ENCODE measurements at regions not wholly inside any gene's neighbourhood (a gene's known extent, or its start where the extent isn't known, plus 50 kb on each side); places are given as distances from the start of the nearest gene placed in this dataset.

DNA sequence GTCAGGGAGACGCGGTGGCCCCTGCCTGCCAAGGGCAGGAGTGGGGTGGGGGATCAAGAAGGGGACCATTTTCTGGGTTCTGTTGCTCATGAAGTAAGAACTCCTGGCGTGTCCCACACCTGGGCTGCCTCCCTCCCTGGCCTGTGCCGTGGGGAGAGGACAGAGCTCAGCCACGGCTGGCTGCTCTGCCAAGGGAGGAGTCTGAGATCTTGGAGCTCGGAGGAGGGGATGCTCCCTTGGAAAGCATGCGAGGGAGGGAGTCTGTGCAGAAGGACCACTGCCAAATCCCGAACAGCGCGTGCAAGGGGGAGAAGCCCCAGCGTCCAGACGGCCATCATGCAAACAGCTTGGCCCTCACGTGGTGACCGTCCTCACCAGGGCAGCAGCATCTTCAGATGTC, 64.2 kb upstream of the ZNF469 start:
- Histone ChIP-seq H3K4me3 (ENCODE audit: low read depth, low read length, poor library complexity, severe bottlenecking) (no peak overlapping the region), H3K9me2 (ENCODE audit: low read depth, low read length) (no peaks in the 10 kb centered on the region), H3K9ac (ENCODE audit: low read length) (no peak overlapping the region), H3F3A (ENCODE audit: insufficient read depth, low read length) (no peaks in the 10 kb centered on the region), H4K20me1 (ENCODE audit: insufficient read depth, low read length) (no peaks in the 10 kb centered on the region), H2AFZ (ENCODE audit: low read length) (no peak overlapping the region), H3K79me2 (ENCODE audit: insufficient read depth, low read length) (no peaks in the 10 kb centered on the region), H3K27me3 (ENCODE audit: insufficient read depth, low read length) (peaks cover 5% of the 10 kb centered on the region; the same call in 1 of the 2 replicates), H3K36me3 (ENCODE audit: insufficient read depth, low read length) (no peaks in the 10 kb centered on the region; the same call in 1 of the 2 replicates), H3K4me1 (ENCODE audit: insufficient read depth, low read length, severe bottlenecking) (no peaks in the 10 kb centered on the region), H3K9me3 (ENCODE audit: low read length) (peaks cover 3% of the 10 kb centered on the region; the same call in 1 of the 2 replicates), H3K4me2 (ENCODE audit: low read length) (no peak overlapping the region), H3K27ac (ENCODE audit: low read depth, low read length, poor library complexity, severe bottlenecking) (no peak overlapping the region)
- TF ChIP-seq CTCF (IDR thresholded peaks at IDR 0.05; ENCODE audit: low read length) (no peak), EZH2 (IDR thresholded peaks at IDR 0.05; ENCODE audit: borderline replicate concordance, low read length) (no peak)

- peaks cover 3% of the 10 kb centered on the region; the same call in 1 of the 2 replicates for H3K9me3 ChIP-seq (ENCODE audit: low read length)
- no peak overlapping the region for H3K9ac ChIP-seq (ENCODE audit: low read length)
- H3K9me2 ChIP-seq (ENCODE audit: low read depth, low read length) = no peaks in the 10 kb centered on the region
- no peaks in the 10 kb centered on the region; the same call in 1 of the 2 replicates for H3K36me3 ChIP-seq (ENCODE audit: insufficient read depth, low read length)
- H3K4me2 ChIP-seq (ENCODE audit: low read length) = no peak overlapping the region
- H3K4me1 ChIP-seq (ENCODE audit: insufficient read depth, low read length, severe bottlenecking) = no peaks in the 10 kb centered on the region
- no peak for TF ChIP-seq CTCF (IDR thresholded peaks at IDR 0.05; ENCODE audit: low read length)
- TF ChIP-seq EZH2 (IDR thresholded peaks at IDR 0.05; ENCODE audit: borderline replicate concordance, low read length) = no peak
- no peak overlapping the region for H2AFZ ChIP-seq (ENCODE audit: low read length)
- H3K79me2 ChIP-seq (ENCODE audit: insufficient read depth, low read length) = no peaks in the 10 kb centered on the region
- H4K20me1 ChIP-seq (ENCODE audit: insufficient read depth, low read length) = no peaks in the 10 kb centered on the region
- no peak overlapping the region for H3K4me3 ChIP-seq (ENCODE audit: low read depth, low read length, poor library complexity, severe bottlenecking)
- no peaks in the 10 kb centered on the region for H3F3A ChIP-seq (ENCODE audit: insufficient read depth, low read length)
- no peak overlapping the region for H3K27ac ChIP-seq (ENCODE audit: low read depth, low read length, poor library complexity, severe bottlenecking)
- H3K27me3 ChIP-seq (ENCODE audit: insufficient read depth, low read length) = peaks cover 5% of the 10 kb centered on the region; the same call in 1 of the 2 replicates
Measured at GRCh38 chr16:88319116-88319965, 63.4 kb upstream of the ZNF469 start.

DNA sequence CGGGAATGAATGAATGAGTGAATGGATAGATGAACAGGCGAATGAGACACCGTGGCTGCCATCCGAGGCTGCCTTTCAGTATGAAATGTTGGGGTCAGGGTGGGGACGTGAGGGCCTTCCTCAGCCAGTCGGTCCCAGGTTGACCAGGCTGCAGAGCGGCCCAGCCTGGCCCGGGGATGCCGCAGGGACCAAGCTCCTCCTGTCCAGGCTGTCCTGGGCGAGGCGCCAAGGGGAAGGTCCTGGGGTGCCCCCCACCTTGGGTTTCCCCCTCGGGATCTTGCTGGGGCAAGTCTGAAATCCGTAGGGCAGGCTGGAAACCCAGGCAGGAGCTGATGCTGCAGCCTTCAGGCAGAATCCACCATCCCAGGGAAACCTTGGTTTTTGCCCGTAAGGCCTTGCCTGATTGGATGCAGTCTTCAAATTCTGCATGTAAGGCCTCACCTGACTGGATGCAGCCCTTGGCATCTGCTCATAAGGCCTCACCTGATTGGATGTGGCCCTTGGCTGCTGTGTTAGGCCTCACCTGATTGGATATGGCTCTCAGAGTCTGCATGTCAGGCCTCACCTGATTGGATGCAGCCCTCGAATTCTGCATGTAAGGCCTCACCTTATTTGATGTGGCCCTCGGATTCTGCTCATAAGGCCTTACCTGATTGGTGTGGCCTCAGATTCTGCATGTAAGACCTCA, 61.7 kb upstream of the ZNF469 start:
- no peak overlapping the region for H3K4me2 ChIP-seq (ENCODE audit: low read length)
- H3K9me2 ChIP-seq (ENCODE audit: low read depth, low read length) = no peaks in the 10 kb centered on the region

More for the DNA sequence above, 61.7 kb upstream of the ZNF469 start:
- Histone ChIP-seq H3K4me3 (ENCODE audit: low read depth, low read length, poor library complexity, severe bottlenecking) (no peak overlapping the region), H4K20me1 (ENCODE audit: insufficient read depth, low read length) (no peaks in the 10 kb centered on the region), H3K36me3 (ENCODE audit: insufficient read depth, low read length) (no peaks in the 10 kb centered on the region; the same call in 1 of the 2 replicates), H2AFZ (ENCODE audit: low read length) (no peak overlapping the region), H3K4me1 (ENCODE audit: insufficient read depth, low read length, severe bottlenecking) (no peaks in the 10 kb centered on the region), H3K9ac (ENCODE audit: low read length) (no peak overlapping the region), H3K9me3 (ENCODE audit: low read length) (peaks cover 3% of the 10 kb centered on the region; the same call in 1 of the 2 replicates), H3K27me3 (ENCODE audit: insufficient read depth, low read length) (peaks cover 5% of the 10 kb centered on the region; the same call in 1 of the 2 replicates), H3F3A (ENCODE audit: insufficient read depth, low read length) (no peaks in the 10 kb centered on the region), H3K27ac (ENCODE audit: low read depth, low read length, poor library complexity, severe bottlenecking) (no peak overlapping the region), H3K79me2 (ENCODE audit: insufficient read depth, low read length) (no peaks in the 10 kb centered on the region)
- TF ChIP-seq CTCF (IDR thresholded peaks at IDR 0.05; ENCODE audit: low read length) (no peak), EZH2 (IDR thresholded peaks at IDR 0.05; ENCODE audit: borderline replicate concordance, low read length) (no peak)

All from OCI-LY1 (cell line).